Peyer's patch (tissue), 4 donors: ENCODE measurements at regions not wholly inside any gene's neighbourhood (a gene's known extent, or its start where the extent isn't known, plus 50 kb on each side); places are given as distances from the start of the nearest gene placed in this dataset.

ENCODE experiments used
- CTCF ChIP-seq, 6 experiments: fragments of 450-650 bp in 4 of 6; fragments of 200-600 bp in 2 of 6; sonication (generic) in 1 of 6; IDR thresholded peaks; one replicate each; pipeline ENCODE4 v1.5.1; 2017 to 2019; ENCODE audit warnings: antibody characterized with exemption in 6 of 6, mild to moderate bottlenecking in 3 of 6, moderate library complexity in 1 of 6
- POLR2A ChIP-seq, 2 donors: fragments of 450-650 bp; IDR thresholded peaks; one replicate each; pipeline ENCODE4 v1.5.1; 2017; ENCODE audit warnings: antibody characterized with exemption in 2 of 2, mild to moderate bottlenecking in 2 of 2, moderate library complexity in 2 of 2

GRCh38 chr5:173755319-173755718, 132.8 kb upstream of the CPEB4 start:
- TF ChIP-seq POLR2A (IDR thresholded peaks at IDR 0.05): peak in 1 of 2 donors; percentile 18
- TF ChIP-seq CTCF (IDR thresholded peaks at IDR 0.05): no peak
